Keratinocyte (primary cell): ENCODE measurements at regions not wholly inside any gene's neighbourhood (a gene's known extent, or its start where the extent isn't known, plus 50 kb on each side); places are given as distances from the start of the nearest gene placed in this dataset.

Experiments
- DNase-seq: peaks from one replicate; pipeline ENCODE4 v3.0.0-alpha.2; 2011; ENCODE audit warnings: low read depth, missing footprints, low spot score
- FAIRE-seq: peaks from 2 replicates; lab custom pipeline; 2011; peaks lifted over from hg19 to GRCh38; lab: Jason Lieb, UNC
- H2AFZ ChIP-seq: 2 replicates; pipeline ENCODE4 v1.6.0; 2012; ENCODE audit warnings: low read length, control low read depth, inconsistent platforms; ENCODE audit not compliant: control insufficient read depth
- H3K27ac ChIP-seq: 2 replicates; pipeline ENCODE4 v1.5.1; 2011; ENCODE audit warnings: low read length; ENCODE audit not compliant: control insufficient read depth, insufficient read depth
- H3K27me3 ChIP-seq: 3 replicates; pipeline ENCODE4 v1.6.0; 2011; ENCODE audit warnings: low read length; ENCODE audit not compliant: control insufficient read depth, insufficient read depth; ENCODE audit errors: extremely low read depth
- H3K36me3 ChIP-seq, 2 experiments: 2 replicates in 1 of 2; 3 replicates in 1 of 2; pipeline ENCODE4 v1.5.1; 2011; ENCODE audit warnings: low read length in 2 of 2, mild to moderate bottlenecking in 1 of 2; ENCODE audit not compliant: control insufficient read depth in 2 of 2, insufficient read depth in 2 of 2; ENCODE audit errors: extremely low read depth in 1 of 2
- H3K4me1 ChIP-seq: 3 replicates; pipeline ENCODE4 v1.5.1; 2011; ENCODE audit warnings: low read length; ENCODE audit not compliant: control insufficient read depth, insufficient read depth; ENCODE audit errors: extremely low read depth
- H3K4me2 ChIP-seq: 3 replicates; pipeline ENCODE4 v1.6.0; 2011; ENCODE audit warnings: low read depth, low read length; ENCODE audit not compliant: control insufficient read depth, insufficient read depth; ENCODE audit errors: extremely low read depth
- H3K4me3 ChIP-seq, 3 experiments: fragments of 200-600 bp in 1 of 3; sonication (generic) in 1 of 3; 2 replicates in 2 of 3; 3 replicates in 1 of 3; pipeline ENCODE4 v1.5.1; 2011 to 2016; ENCODE audit warnings: low read length in 3 of 3, mild to moderate bottlenecking in 3 of 3, control low read depth in 2 of 3, inconsistent platforms in 1 of 3, low read depth in 1 of 3, mixed read lengths in 1 of 3, mixed run types in 1 of 3, moderate library complexity in 1 of 3; ENCODE audit not compliant: control insufficient read depth in 2 of 3, insufficient read depth in 2 of 3; ENCODE audit errors: extremely low read depth in 1 of 3
- H3K79me2 ChIP-seq: 2 replicates; pipeline ENCODE4 v1.6.0; 2012; ENCODE audit warnings: low read length; ENCODE audit not compliant: control insufficient read depth, insufficient read depth
- H3K9ac ChIP-seq: 3 replicates; pipeline ENCODE4 v1.6.0; 2011; ENCODE audit warnings: low read length; ENCODE audit not compliant: control insufficient read depth, insufficient read depth; ENCODE audit errors: extremely low read depth
- H3K9me1 ChIP-seq: 3 replicates; pipeline ENCODE4 v1.6.0; 2011; ENCODE audit warnings: low read length; ENCODE audit not compliant: control insufficient read depth, insufficient read depth; ENCODE audit errors: extremely low read depth
- H3K9me3 ChIP-seq: 2 replicates; pipeline ENCODE4 v1.5.1; 2012; ENCODE audit warnings: low read depth, low read length; ENCODE audit not compliant: control insufficient read depth
- H4K20me1 ChIP-seq: 3 replicates; pipeline ENCODE4 v1.6.0; 2011; ENCODE audit warnings: low read length; ENCODE audit not compliant: control insufficient read depth, insufficient read depth; ENCODE audit errors: extremely low read depth
- EZH2 ChIP-seq: IDR thresholded peaks from one replicate; pipeline ENCODE4 v1.6.1; 2012; ENCODE audit warnings: inconsistent platforms, mild to moderate bottlenecking, low read length, moderate library complexity
- dilution Hi-C: fragments of 300-500 bp; cut with MboI; formaldehyde crosslinking; loops from one replicate; pipeline ENCODE4 v1.7.0; 2020; ENCODE audit warnings: low sequenced_read_pairs; ENCODE audit not compliant: extremely low pct_ligation_motif_present
- TF ChIP-seq, protein P1 (sequence below), 3 experiments: IDR thresholded peaks in 1 of 3; conservative IDR thresholded peaks in 1 of 3; optimal IDR thresholded peaks in 1 of 3; 2 replicates in 2 of 3; 3 replicates in 1 of 3; pipeline versions ENCODE3 to v1.5.1; 2011; ENCODE audit warnings: low read length in 3 of 3, mild to moderate bottlenecking in 3 of 3, moderate library complexity in 2 of 3, control low read depth in 1 of 3, inconsistent platforms in 1 of 3; ENCODE audit not compliant: insufficient read depth in 2 of 3; ENCODE audit errors: extremely low read depth in 1 of 3

DNA sequence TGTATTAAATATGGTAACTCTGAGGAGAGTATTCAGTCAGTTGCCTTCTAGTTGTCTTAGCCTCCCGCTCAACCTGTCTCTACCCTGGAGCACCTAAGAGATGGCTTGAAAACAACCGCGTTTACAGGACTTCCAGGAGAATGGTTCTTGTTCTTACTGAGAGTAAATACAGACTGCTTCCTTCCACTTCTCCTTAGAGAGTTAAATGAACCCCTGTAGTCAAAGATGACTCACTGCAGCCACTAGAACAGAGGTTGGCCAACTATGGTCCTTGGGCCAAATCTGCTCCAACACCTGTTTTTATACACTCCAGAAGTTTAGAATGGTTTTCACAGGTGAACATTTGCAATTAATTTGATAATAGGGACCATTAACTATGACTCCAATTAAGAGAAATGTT is 60.1 kb upstream of the ASB17 start:
- no peak overlapping the region for H3K4me2 ChIP-seq
- no peak overlapping the region for H3K9ac ChIP-seq
- TF ChIP-seq EZH2: no peak
- TF ChIP-seq, protein P1, sequence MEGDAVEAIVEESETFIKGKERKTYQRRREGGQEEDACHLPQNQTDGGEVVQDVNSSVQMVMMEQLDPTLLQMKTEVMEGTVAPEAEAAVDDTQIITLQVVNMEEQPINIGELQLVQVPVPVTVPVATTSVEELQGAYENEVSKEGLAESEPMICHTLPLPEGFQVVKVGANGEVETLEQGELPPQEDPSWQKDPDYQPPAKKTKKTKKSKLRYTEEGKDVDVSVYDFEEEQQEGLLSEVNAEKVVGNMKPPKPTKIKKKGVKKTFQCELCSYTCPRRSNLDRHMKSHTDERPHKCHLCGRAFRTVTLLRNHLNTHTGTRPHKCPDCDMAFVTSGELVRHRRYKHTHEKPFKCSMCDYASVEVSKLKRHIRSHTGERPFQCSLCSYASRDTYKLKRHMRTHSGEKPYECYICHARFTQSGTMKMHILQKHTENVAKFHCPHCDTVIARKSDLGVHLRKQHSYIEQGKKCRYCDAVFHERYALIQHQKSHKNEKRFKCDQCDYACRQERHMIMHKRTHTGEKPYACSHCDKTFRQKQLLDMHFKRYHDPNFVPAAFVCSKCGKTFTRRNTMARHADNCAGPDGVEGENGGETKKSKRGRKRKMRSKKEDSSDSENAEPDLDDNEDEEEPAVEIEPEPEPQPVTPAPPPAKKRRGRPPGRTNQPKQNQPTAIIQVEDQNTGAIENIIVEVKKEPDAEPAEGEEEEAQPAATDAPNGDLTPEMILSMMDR (optimal IDR thresholded peaks at IDR 0.05 in 1 of 3, IDR thresholded peaks at IDR 0.05 in 1 of 3, conservative IDR thresholded peaks at IDR 0.05 in 1 of 3; ENCODE audit: extremely low read depth in 1 of 3, insufficient read depth in 2 of 3, low read length in 3 of 3): no peak
- H3K9me3 ChIP-seq: no peaks in the 10 kb centered on the region
- H3K79me2 ChIP-seq: no peaks in the 10 kb centered on the region
- no peak for FAIRE-seq
- H3K36me3 ChIP-seq: no peaks in the 10 kb centered on the region
- dilution Hi-C loops: no loop called here
- no peak overlapping the region for H3K4me3 ChIP-seq
- H3K9me1 ChIP-seq: no peaks in the 10 kb centered on the region
- no peak for DNase-seq
- no peaks in the 10 kb centered on the region for H3K4me1 ChIP-seq
- H4K20me1 ChIP-seq: no peaks in the 10 kb centered on the region
- H3K27ac ChIP-seq: no peak overlapping the region
- H3K27me3 ChIP-seq: peaks cover 6% of the 10 kb centered on the region
- no peak overlapping the region for H2AFZ ChIP-seq

GRCh38 chr1:75993661-75994060 is 61.5 kb upstream of the ASB17 start:
- Histone ChIP-seq H3K4me2 (no peak overlapping the region), H3K9me3 (no peaks in the 10 kb centered on the region), H3K27me3 (peaks cover 6% of the 10 kb centered on the region), H3K4me1 (no peaks in the 10 kb centered on the region), H3K9ac (no peak overlapping the region), H3K27ac (no peak overlapping the region), H4K20me1 (no peaks in the 10 kb centered on the region), H3K9me1 (no peaks in the 10 kb centered on the region), H2AFZ (no peak overlapping the region), H3K79me2 (no peaks in the 10 kb centered on the region), H3K36me3 (no peaks in the 10 kb centered on the region), H3K4me3 (no peak overlapping the region)
- FAIRE-seq: no peak
- no peak for DNase-seq
- dilution Hi-C loops: no loop called here
- no peak for TF ChIP-seq EZH2
- TF ChIP-seq, protein P1 (optimal IDR thresholded peaks at IDR 0.05 in 1 of 3, IDR thresholded peaks at IDR 0.05 in 1 of 3, conservative IDR thresholded peaks at IDR 0.05 in 1 of 3; ENCODE audit: extremely low read depth in 1 of 3, insufficient read depth in 2 of 3, low read length in 3 of 3): no peak
